Astrocyte (in vitro differentiated cells and primary cell): ENCODE measurements at regions not wholly inside any gene's neighbourhood (a gene's known extent, or its start where the extent isn't known, plus 50 kb on each side); places are given as distances from the start of the nearest gene placed in this dataset.

ENCODE experiments used
- EZH2 ChIP-seq: IDR thresholded peaks from 2 replicates; pipeline ENCODE4 v1.6.1; 2012; ENCODE audit warnings: mild to moderate bottlenecking, low read length, inconsistent platforms; ENCODE audit not compliant: insufficient read depth
- TF ChIP-seq, protein P1 (sequence below): IDR thresholded peaks from 2 replicates; pipeline ENCODE4 v1.5.1; 2011; ENCODE audit warnings: low read depth, mild to moderate bottlenecking, inconsistent platforms, low read length, moderate library complexity; ENCODE audit not compliant: insufficient read depth

- TF ChIP-seq, protein P1, sequence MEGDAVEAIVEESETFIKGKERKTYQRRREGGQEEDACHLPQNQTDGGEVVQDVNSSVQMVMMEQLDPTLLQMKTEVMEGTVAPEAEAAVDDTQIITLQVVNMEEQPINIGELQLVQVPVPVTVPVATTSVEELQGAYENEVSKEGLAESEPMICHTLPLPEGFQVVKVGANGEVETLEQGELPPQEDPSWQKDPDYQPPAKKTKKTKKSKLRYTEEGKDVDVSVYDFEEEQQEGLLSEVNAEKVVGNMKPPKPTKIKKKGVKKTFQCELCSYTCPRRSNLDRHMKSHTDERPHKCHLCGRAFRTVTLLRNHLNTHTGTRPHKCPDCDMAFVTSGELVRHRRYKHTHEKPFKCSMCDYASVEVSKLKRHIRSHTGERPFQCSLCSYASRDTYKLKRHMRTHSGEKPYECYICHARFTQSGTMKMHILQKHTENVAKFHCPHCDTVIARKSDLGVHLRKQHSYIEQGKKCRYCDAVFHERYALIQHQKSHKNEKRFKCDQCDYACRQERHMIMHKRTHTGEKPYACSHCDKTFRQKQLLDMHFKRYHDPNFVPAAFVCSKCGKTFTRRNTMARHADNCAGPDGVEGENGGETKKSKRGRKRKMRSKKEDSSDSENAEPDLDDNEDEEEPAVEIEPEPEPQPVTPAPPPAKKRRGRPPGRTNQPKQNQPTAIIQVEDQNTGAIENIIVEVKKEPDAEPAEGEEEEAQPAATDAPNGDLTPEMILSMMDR = no peak
- no peak for TF ChIP-seq EZH2
Observed at GRCh38 chrY:16639777-16640176, 1240.2 kb downstream of the CDY2B start.
